ENCODE measurements at regions not wholly inside any gene's neighbourhood (a gene's known extent, or its start where the extent isn't known, plus 50 kb on each side); places are given as distances from the start of the nearest gene placed in this dataset.
"Not testable (repeated sequence)": the region's sequence is repeated elsewhere in the genome, so short reads cannot be mapped to it uniquely, and the experiment has no call there.

GRCh38 chr19:31534786-31535657 is 185.8 kb upstream of the TSHZ3 start:
- no peak overlapping the region for H3K4me3 ChIP-seq (replicated peaks; ENCODE audit: insufficient read depth, low read length)
- TF ChIP-seq, protein P1, sequence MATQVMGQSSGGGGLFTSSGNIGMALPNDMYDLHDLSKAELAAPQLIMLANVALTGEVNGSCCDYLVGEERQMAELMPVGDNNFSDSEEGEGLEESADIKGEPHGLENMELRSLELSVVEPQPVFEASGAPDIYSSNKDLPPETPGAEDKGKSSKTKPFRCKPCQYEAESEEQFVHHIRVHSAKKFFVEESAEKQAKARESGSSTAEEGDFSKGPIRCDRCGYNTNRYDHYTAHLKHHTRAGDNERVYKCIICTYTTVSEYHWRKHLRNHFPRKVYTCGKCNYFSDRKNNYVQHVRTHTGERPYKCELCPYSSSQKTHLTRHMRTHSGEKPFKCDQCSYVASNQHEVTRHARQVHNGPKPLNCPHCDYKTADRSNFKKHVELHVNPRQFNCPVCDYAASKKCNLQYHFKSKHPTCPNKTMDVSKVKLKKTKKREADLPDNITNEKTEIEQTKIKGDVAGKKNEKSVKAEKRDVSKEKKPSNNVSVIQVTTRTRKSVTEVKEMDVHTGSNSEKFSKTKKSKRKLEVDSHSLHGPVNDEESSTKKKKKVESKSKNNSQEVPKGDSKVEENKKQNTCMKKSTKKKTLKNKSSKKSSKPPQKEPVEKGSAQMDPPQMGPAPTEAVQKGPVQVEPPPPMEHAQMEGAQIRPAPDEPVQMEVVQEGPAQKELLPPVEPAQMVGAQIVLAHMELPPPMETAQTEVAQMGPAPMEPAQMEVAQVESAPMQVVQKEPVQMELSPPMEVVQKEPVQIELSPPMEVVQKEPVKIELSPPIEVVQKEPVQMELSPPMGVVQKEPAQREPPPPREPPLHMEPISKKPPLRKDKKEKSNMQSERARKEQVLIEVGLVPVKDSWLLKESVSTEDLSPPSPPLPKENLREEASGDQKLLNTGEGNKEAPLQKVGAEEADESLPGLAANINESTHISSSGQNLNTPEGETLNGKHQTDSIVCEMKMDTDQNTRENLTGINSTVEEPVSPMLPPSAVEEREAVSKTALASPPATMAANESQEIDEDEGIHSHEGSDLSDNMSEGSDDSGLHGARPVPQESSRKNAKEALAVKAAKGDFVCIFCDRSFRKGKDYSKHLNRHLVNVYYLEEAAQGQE (IDR thresholded peaks at IDR 0.05; ENCODE audit: insufficient replicate concordance, low read depth): no peak
- no peak for TF ChIP-seq SPI1 (IDR thresholded peaks at IDR 0.05; ENCODE audit: borderline replicate concordance, low read depth)
- no peak for TF ChIP-seq GABPA (IDR thresholded peaks at IDR 0.05; ENCODE audit: low read depth)
- TF ChIP-seq, protein P2, sequence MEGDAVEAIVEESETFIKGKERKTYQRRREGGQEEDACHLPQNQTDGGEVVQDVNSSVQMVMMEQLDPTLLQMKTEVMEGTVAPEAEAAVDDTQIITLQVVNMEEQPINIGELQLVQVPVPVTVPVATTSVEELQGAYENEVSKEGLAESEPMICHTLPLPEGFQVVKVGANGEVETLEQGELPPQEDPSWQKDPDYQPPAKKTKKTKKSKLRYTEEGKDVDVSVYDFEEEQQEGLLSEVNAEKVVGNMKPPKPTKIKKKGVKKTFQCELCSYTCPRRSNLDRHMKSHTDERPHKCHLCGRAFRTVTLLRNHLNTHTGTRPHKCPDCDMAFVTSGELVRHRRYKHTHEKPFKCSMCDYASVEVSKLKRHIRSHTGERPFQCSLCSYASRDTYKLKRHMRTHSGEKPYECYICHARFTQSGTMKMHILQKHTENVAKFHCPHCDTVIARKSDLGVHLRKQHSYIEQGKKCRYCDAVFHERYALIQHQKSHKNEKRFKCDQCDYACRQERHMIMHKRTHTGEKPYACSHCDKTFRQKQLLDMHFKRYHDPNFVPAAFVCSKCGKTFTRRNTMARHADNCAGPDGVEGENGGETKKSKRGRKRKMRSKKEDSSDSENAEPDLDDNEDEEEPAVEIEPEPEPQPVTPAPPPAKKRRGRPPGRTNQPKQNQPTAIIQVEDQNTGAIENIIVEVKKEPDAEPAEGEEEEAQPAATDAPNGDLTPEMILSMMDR (IDR thresholded peaks at IDR 0.05; ENCODE audit: insufficient read depth, low read length): no peak
- no peak for TF ChIP-seq POLR2AphosphoS5 (IDR thresholded peaks at IDR 0.05; ENCODE audit: low read depth)
- DNase-seq (ENCODE audit: low read depth in 1 of 2, low spot score in 1 of 2): no peak

GRCh38 chr19:31535691-31536460 is 186.6 kb upstream of the TSHZ3 start:
- Histone ChIP-seq H3K4me3 (replicated peaks; ENCODE audit: insufficient read depth, low read length) (no peak overlapping the region), H3K27ac (replicated peaks) (no peak overlapping the region), H3K27me3 (ENCODE audit: insufficient read depth, poor library complexity, severe bottlenecking) (no peaks in the 10 kb centered on the region)
- TF ChIP-seq, protein P2 (IDR thresholded peaks at IDR 0.05; ENCODE audit: insufficient read depth, low read length): no peak
- TF ChIP-seq SPI1 (IDR thresholded peaks at IDR 0.05; ENCODE audit: borderline replicate concordance, low read depth) (no peak), GABPA (IDR thresholded peaks at IDR 0.05; ENCODE audit: low read depth) (no peak), POLR2AphosphoS5 (IDR thresholded peaks at IDR 0.05; ENCODE audit: low read depth) (no peak)
- TF ChIP-seq, protein P1 (IDR thresholded peaks at IDR 0.05; ENCODE audit: insufficient replicate concordance, low read depth): no peak
- no peak for DNase-seq (ENCODE audit: low read depth in 1 of 2, low spot score in 1 of 2)

More at GRCh38 chr19:31534786-31535657, 185.8 kb upstream of the TSHZ3 start:
- H3K27ac ChIP-seq (replicated peaks): no peak overlapping the region
- no peaks in the 10 kb centered on the region for H3K27me3 ChIP-seq (ENCODE audit: insufficient read depth, poor library complexity, severe bottlenecking)

DNA sequence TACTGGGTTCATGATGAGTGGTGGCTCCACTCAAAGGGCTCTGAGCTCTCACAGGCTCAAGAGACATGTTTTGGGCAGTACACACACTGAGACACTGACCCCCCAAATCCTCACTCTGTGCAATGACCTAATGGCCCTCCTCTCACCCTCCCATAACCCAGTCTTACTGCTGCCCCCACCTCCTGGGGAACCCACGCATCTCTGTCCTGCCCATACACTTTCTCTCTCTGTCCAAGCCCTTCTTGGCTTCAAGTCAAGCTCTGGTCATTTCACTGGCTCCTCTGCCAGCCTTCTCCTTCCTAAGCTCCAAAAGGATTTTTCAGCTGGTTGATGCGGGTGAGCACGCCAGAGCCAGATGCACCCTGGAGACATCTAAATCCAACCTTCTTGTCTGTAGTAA is 187.9 kb upstream of the TSHZ3 start:
- H3K27ac ChIP-seq (replicated peaks): no peak overlapping the region
- H3K4me3 ChIP-seq (replicated peaks; ENCODE audit: insufficient read depth, low read length): no peak overlapping the region
- TF ChIP-seq POLR2AphosphoS5 (IDR thresholded peaks at IDR 0.05; ENCODE audit: low read depth): no peak
- TF ChIP-seq SPI1 (IDR thresholded peaks at IDR 0.05; ENCODE audit: borderline replicate concordance, low read depth): no peak
- no peak for TF ChIP-seq GABPA (IDR thresholded peaks at IDR 0.05; ENCODE audit: low read depth)
- TF ChIP-seq, protein P1 (IDR thresholded peaks at IDR 0.05; ENCODE audit: insufficient replicate concordance, low read depth): no peak
- TF ChIP-seq, protein P2 (IDR thresholded peaks at IDR 0.05; ENCODE audit: insufficient read depth, low read length): no peak
- no peaks in the 10 kb centered on the region for H3K27me3 ChIP-seq (ENCODE audit: insufficient read depth, poor library complexity, severe bottlenecking)
- no peak for DNase-seq (ENCODE audit: low read depth in 1 of 2, low spot score in 1 of 2)

DNA sequence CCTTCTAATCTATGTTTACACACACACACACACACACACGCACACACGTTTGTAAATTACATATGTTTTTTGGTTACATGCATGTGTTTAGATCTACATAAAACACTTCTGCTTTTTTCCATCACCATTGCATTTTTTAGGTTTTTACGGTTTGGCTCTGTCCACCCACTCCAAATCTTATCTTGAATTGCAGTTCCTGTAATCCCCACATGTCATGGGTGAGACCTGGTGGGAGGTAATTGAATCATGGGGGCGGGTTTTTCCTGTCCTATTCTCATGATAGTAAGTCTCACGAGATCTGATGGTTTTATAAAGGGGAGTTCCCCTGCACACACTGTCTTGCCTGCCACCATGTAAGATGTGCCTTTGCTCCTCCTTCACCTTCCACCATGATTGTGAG is 188.7 kb upstream of the TSHZ3 start:
- H3K27ac ChIP-seq (replicated peaks); H3K4me3 ChIP-seq (replicated peaks; ENCODE audit: insufficient read depth, low read length); DNase-seq (ENCODE audit: low read depth in 1 of 2, low spot score in 1 of 2); H3K27me3 ChIP-seq (ENCODE audit: insufficient read depth, poor library complexity, severe bottlenecking): not testable (repeated sequence)

Measured in HL-60 (cell line).